DMS153 treated with DMSO at 0.1 percent for 48 hours (cell line): ENCODE measurements at regions not wholly inside any gene's neighbourhood (a gene's known extent, or its start where the extent isn't known, plus 50 kb on each side); places are given as distances from the start of the nearest gene placed in this dataset.
"Not testable (repeated sequence)": the region's sequence is repeated elsewhere in the genome, so short reads cannot be mapped to it uniquely, and the experiment has no call there.

ENCODE experiments used
- DNase-seq: peaks from one replicate; lab custom pipeline; 2025; ENCODE audit not compliant: unreplicated experiment; lab: John Stamatoyannopoulos, UW

- no peak for DNase-seq
These were observed 462.2 kb downstream of the ZPLD1 start for GRCh38 chr3:102896851-102897621.

- no peak for DNase-seq
These were observed 469.8 kb downstream of the ZPLD1 start for GRCh38 chr3:102904629-102905028.

DNA sequence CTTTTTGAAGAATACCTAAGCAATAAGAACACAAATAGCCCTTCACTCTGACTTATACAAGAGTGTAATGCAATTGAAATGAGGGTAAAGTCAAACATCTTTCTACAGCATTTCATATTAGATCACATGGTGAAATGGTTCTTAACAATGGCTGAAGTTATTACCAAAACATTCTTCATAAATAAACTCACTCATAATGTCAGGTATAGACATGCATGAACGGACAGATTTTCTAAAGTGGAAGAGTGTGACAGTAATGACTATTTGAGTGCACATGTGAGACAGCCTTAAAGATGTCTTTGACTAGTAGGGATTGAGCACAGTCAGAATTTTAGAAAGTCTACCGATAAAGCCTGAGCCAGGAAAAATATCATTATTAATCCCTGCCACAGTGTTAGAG, 471.0 kb downstream of the ZPLD1 start:
- no peak for DNase-seq

DNA sequence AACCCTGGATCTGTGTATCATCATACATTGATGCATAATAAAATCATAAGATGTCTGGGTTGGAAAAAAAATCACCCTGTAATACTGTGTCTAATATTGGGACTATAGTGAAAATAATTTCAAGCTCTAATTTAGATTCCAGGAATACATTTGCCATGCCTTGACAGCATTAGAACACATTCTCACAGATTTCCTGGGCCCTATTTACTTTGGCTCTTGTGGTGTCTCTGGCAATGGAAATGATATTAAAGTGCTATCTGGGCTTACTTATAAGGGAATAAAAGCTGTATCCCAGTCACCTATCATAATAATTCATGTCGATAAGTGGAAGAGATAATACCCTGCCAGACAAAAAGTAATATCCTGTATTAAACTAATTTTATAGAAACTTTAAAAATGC, 472.0 kb downstream of the ZPLD1 start:
- no peak for DNase-seq

DNA sequence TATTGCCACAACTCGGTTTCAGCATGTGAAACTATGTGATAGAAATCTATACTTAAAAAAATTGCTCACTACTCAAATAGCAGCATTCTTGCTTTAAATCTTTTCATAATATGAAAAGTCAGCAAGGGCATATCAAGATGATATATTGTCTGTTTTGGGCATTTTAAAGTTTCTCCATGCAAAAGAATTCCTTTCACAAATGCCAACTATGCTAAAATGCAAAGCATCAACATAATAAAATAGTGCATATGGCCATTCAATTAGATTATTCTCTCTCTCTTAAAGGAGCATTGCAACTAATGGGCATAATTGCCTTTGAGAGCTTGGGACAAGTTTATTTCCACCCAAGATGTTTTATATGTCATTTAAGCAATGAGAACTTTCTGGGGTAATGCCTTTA, 475.1 kb downstream of the ZPLD1 start:
- no peak for DNase-seq

DNA sequence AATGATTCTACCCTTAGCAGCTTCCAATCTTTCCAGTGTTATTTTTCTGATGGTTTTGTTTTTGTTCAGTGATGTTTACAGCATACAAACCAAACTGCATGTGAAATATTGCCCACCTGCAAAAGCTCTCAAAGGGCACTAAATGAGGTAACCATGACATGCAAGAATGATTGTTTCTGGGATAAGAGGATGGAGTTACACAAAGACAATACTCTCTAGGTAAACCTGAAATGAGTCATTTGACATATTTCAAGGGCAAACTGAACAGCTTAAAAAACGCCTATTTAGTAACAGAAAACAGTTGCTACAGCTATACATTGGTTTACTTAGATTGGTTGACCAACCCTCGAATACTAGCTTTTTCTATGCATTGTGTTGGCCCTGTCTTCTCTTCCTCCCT, 481.7 kb downstream of the ZPLD1 start:
- no peak for DNase-seq

- DNase-seq, result no peak
These were observed 491.8 kb downstream of the ZPLD1 start for GRCh38 chr3:102926618-102927017.

- DNase-seq, result no peak
These were observed 498.6 kb downstream of the ZPLD1 start for GRCh38 chr3:102933377-102933776.

DNA sequence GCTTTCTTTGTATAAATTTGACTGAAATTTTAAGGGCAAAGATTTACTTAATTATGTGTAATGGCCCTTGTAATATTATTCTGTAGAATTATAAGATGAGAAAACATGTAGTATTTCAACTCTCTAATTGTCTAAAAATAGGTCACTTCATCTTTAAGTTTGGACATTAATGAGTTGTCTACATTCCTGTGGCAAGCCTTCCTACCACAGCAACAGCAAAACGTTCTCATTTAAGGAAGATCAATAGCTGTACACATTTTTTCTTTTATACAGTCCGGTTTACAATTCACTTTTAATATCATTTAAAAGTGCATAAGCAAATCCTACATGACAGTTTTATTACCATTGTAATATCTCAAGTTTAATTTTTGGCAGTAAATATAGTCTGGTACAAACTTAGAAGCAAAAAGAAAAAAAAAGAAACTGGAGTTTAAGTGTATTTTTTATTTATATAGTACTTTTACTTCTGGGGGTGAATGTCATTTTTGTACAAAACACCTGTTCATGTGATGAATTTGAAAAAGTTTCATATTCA, 501.8 kb downstream of the ZPLD1 start:
- no peak for DNase-seq

- no peak for DNase-seq
These were observed 507.0 kb downstream of the ZPLD1 start for GRCh38 chr3:102941786-102942185.

GRCh38 chr3:102946445-102946844, 511.6 kb downstream of the ZPLD1 start:
- not testable (repeated sequence) for DNase-seq

DNA sequence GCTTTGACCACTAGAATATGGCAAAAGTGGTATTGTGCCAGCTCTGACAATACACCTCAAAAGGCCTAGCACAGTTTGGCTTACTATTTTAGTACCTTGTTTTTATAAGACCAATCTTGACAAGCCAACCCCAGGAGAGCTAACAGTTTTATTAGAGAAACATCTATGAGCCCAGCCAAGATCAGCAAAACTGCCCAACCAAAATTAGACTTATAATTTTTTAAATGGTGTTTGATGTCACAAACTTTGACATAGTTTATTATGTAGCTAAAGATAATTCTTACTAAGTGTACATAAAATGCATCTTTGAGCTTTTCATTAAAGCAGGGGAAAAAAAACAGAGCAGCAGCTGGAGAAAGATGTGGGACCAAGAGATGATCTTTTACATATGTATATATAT, 537.5 kb downstream of the ZPLD1 start:
- no peak for DNase-seq

DNA sequence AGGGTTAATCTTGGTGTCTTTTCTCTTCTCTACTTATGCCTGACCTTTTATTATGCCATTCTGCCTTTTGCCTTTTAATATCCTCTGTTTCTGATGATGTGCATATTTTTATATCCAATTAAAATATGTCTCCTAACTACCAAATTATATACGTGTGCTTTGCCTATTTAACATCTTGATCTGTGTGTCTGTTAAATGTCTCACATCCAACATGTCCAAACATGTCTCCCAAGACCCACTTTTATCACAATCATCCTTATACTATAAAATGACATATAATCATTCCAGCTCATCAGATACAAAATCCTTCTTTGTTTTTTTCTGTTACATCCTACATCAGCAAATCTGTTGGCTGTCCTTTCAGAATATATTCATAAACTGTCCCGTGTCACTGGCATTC, 539.5 kb downstream of the ZPLD1 start:
- no peak for DNase-seq

DNA sequence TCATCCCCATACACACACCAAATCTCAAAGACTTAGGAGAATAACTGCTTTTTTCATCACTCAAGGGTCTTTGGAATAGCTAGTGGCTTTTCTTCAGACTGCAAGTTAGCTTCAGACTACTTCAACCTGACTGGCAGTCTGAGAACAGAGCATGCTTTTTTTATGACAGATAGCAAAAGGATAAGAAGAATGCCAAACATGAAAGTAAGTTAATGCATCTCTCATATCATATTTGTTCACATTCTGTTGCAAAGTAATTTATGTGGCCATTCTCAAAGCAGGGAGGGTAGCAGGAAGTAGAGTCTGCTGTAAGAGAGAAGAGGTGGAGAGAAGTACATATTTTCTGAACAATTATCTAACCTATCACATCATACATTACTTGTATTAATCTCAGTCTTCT, 544.4 kb downstream of the ZPLD1 start:
- DNase-seq, result no peak

DNA sequence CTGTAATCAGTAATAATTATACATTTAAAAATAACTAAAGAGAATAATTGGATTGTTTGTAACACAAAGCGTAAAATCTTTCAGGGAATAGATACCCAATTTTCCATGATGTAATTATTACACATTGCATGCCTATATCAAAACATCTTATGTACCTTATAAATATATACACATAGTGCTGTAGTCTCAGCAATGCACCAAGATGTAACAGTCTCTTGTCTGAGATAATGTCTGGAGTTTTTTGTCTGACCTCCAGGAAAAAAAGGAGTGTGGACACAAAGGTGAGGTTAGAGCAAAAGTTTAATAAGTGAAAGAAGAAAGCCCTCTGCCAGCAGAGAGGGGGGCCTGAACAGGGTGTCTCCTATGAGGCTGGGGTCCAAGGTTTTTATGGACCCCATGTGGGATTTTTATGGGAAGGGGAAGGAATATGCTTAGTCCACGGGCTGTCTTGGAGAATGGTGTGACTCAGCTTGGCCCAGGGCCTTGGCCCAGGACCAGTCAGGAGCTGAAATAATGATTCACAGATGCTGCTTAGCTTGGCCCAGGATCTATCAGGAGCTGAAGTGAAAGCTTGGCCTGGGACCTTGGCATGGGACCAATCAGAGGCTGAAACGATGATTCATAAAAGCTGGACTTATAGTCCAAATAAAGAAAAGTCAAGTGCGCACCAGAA, 545.0 kb downstream of the ZPLD1 start:
- no peak for DNase-seq

GRCh38 chr3:102980355-102980696, 545.5 kb downstream of the ZPLD1 start:
- DNase-seq, result no peak

- no peak for DNase-seq
These were observed 567.8 kb downstream of the ZPLD1 start for GRCh38 chr3:103002425-103003176.

- no peak for DNase-seq
These were observed 571.8 kb downstream of the ZPLD1 start for GRCh38 chr3:103006526-103007183.

GRCh38 chr3:103009609-103010008, 574.8 kb downstream of the ZPLD1 start:
- DNase-seq, result no peak

DNA sequence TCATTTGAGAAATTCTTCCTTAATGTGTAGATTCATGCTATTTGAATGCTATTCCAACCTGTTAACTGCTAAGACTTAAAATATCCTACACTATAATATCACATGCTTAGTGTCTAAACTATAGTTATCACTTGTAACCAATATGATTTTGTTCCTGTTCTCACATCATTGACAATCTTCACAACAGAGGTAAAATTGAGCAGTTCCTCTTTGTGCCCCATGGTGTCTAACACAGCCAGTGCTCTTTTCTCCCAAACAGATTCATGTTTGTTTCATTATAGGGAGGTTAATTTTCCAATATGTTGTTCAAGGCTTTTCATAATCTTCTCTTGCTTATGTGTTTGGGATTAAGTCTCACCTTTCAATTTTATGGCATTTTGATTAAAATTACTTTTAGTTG, 591.1 kb downstream of the ZPLD1 start:
- no peak for DNase-seq

GRCh38 chr3:103033841-103034240, 599.0 kb downstream of the ZPLD1 start:
- no peak for DNase-seq
